Astrocyte of the hippocampus (primary cell): ENCODE measurements at regions not wholly inside any gene's neighbourhood (a gene's known extent, or its start where the extent isn't known, plus 50 kb on each side); places are given as distances from the start of the nearest gene placed in this dataset.
A peak's percentile ranks its signal among the peaks of the same experiment; 100 is the strongest.
"Not testable (repeated sequence)": the region's sequence is repeated elsewhere in the genome, so short reads cannot be mapped to it uniquely, and the experiment has no call there.

Experiments
- DNase-seq: peaks from one replicate; pipeline ENCODE4 v3.0.0; 2011; ENCODE audit warnings: low read depth, low spot score

DNA sequence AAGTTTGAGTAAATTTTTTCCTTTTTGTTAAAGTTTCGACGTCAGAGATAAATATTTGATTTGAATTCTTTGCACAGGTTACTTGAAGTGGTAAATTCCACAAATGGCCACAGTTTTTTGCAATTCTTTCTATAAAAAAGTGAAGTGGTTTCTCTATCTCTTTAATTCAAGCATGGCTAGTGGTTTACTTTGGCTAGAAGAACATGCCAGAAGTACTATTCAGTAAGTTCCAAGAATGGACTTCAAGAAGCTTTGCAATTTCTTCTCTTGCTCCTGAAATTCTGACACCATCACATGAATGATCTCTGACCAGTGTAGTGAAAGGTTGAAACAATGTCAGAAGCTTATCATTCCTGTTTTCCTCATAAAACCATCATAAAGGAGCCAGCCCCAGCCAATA lies 55.7 kb upstream of the RNPC3 start:
- DNase-seq, result peak; percentile 35

DNA sequence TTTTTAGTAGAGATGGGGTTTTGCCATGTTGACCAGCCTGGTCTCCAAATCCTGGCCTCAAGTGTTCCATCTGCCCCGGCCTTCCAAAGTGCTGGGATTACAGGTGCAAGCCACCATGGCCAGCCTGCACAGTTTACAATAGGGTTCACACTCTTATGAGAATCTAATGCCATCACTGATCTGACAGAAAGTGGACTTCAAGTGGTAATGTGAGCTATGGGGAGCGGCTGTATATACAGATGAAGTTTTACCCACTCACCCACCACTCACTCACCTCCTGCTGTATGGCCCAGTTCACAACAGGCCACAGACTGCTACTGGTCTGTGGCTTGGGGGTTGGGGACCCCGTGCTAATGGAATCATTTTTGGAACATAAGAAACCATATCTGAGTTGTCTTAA lies 58.4 kb upstream of the RNPC3 start:
- DNase-seq, result no peak

DNA sequence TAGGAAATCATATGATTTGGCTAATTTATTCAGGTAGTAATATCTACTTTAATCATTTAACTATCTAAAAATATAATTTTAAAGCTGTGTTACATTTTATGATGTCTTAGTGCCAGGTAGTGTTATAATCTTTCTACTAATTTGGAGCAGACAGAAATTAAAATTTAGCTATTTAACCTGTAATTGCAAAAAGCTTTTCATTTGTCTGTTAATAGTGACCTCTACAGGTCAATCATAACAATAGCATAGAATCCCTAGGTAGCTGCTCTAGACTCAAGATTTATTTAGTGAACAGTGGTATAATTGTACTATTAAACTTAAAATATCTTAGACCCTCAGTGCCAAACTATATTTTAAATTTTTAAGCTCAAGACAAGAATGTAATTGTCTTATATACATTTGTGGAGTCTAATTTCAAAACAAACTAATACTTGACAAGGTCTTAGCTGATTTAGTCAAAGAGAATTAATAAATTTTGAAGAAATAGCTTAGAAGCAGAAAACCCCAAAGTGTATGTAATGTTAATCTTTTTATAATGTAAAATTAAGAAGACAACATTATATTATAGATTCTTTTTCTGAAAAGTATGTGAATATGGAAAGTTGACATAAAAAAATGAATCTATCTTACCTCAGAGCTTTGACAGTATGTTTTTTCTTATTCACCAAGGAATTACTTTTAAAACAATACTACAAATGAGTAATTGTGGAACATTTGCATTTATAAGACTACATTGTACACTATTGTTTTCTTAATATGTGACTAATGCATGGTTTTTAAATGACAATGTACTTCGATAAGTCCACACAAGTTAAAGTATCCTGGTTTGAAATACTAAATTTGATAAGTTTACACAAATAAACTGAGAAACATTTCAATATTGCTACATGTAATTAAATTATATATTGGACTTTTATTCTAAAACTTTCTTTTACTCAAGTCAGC lies 64.1 kb upstream of the RNPC3 start:
- peak; percentile 31 for DNase-seq

DNA sequence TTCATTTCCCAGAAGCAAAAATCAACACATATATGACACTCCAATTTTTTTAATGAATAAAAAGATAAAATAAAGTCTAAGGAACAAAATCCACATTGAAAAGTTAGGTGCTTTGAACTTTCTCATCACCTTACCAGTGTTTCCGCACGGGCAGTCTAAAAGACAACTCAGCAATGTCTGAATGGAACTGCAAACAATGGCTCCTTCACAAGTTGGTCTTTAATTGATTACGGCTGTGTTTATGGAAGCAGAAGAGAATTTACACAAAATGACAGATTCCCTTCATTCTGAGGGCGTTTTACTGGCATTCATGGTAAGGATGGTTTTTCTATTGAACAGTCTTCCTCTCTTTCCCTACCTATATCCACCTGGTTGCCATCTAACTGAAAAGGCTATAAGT lies 65.0 kb upstream of the RNPC3 start:
- DNase-seq, result no peak

DNA sequence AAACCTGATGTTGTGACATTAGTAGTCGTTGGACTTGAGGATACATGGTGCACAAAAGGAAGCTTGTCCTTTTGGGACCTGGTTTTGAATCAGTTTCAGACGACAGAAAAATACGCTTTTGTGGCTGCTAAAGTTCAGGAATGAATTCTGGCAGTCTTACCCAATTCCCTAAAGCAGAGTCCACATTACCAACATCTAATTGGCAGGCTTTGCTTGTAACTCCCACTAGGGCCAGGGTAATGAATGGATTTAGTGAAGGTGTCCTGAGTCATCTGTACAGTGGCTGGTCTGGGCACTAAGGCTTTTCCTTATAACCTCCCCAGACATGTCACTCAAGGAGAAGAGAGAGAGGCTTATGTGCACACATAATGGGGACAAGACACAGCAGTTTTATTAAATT lies 66.2 kb upstream of the RNPC3 start:
- peak; percentile 76 for DNase-seq

DNA sequence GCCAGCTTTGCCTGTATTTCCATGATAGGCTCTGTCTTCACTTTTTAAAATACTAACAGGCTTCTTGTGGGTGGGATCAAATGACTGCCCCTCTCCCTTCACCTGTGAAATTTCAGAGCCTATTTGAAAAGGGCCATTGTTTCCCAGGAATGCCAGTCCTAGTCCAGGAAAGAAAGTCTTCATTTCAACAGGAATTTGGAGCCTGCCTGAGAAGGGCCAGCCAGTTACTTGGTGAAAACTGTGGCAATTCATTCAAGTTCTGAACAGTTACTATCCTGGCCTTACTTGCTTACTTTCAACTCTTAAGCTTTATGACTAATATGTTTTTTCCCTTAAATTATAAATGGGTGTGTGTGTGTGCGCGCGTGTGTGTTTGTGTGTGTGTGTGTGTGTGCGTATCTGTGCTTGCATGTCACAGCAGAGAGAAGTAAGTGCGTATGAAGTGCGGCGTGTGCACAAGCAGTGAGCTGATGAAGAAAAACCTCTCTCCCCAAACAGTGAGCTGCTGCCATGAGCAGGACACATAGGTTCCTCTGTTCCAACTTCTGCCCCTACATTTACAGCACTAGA lies 67.5 kb upstream of the RNPC3 start:
- peak; percentile 35 for DNase-seq

DNA sequence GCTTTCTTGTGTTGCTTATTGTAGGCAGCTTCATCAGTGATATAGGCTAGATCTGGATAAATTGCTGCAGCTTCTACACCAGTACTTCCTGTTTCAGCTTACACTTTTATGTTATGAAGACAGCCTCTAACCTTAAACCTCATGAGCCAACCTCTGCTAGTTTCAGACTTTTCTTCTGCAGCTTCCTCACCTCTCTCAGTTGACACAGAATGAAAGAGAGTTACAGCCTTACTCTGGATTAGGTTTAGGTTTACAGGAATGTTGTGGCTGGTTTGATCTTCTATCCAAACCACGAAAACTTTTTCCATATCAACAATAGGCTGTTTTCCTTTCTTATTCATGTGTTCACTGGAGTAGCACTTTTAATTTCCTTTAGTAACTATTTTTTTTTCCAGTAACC lies 76.9 kb upstream of the RNPC3 start:
- DNase-seq, result peak; percentile 85

DNA sequence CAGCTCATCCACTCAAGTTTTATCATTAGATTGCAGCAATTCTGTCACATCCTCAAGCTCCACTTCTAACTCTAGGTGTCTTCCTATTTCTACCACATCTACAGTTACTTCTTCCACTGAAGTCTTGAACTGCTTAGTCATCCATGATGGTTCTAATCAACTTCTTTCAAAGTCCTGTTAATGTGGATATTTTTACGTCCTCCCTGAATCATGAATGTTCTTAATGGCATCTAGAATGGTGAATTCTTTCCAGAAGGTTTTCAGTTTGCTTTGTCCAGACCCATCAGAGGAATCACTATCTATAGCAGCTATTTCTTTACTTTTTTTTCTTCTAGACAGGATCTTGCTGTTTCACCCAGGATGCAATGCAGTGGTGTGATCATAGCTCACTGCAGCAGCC lies 78.0 kb upstream of the RNPC3 start:
- no peak for DNase-seq

DNA sequence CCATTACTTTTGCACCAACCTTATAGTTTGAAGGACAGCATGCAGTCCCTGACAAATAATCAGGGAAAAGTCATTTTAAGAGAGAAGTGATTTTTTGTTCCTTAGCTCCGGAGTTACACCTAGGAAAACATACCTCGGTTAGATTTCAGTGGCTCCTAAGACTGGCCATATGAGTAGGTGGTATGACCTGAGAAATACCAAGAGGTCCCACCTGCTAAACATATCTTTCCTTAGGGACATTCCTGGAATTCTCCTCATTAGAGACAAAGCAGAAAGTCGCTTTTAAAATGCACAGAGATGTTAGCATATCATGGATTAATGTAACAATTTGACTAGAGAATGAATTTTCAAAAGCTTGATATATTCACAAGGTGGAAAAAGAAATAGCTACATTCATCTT lies 84.2 kb upstream of the RNPC3 start:
- no peak for DNase-seq

DNA sequence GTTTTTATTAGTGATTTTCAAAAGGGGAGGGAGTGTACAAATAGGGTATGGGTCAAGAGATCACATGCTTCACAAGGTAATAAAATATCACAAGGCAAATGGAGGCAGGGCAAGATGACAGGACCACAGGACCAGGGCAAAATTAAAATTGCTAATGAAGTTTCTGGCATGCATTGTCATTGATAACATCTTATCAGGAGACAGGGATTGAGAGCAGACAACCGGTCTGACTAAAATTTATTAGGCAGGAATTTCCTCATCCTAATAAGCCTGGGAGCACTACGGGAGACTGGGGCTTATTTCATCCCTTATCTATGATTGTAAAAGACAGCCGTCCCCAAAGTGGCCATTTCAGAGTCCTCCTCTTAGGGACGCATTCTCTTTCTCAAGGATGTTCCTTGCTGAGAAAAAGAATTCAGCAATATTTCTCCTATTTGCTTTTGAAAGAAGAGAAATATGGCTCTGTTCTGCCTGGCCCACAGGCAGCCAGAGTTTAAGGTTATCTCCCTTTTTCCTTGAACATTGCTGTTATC lies 88.9 kb upstream of the RNPC3 start:
- not testable (repeated sequence) for DNase-seq

DNA sequence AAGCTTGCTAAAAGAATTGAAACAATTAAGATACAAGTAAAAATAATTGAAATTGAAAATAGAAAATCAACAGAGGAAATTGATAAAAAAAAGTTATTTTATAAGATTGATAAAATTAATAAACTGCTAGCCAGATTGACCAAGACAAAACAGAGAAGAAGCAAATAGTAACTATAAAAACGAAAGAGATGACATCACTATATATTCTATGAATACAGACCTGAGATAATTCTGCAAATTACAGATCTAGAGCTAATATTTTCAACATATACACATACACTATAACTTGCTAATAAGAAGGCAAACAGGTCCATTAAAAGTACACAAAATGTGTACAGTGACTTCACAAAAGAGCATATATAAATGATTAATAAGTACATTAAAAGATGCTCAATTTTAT lies 90.1 kb upstream of the RNPC3 start:
- no peak for DNase-seq

DNA sequence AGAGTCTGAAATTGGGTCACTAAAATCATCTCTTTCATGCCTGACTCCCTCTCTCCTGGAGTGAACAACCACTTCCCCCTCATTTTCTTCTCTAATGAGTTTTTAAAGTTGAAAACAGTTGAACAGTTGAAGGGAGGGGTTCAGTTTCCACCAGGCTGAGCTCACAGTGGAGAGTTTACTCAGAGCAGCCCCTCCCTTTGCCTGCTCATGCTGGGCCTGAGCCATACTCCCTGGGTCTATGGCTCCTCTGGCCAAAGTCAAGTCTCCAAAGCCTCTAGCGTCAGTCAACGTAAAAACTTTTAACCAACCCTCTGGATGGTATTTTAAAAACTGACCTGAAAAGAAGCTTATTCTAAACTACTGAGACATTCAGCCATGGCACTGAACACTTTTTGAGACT lies 100.8 kb upstream of the RNPC3 start:
- no peak for DNase-seq

DNA sequence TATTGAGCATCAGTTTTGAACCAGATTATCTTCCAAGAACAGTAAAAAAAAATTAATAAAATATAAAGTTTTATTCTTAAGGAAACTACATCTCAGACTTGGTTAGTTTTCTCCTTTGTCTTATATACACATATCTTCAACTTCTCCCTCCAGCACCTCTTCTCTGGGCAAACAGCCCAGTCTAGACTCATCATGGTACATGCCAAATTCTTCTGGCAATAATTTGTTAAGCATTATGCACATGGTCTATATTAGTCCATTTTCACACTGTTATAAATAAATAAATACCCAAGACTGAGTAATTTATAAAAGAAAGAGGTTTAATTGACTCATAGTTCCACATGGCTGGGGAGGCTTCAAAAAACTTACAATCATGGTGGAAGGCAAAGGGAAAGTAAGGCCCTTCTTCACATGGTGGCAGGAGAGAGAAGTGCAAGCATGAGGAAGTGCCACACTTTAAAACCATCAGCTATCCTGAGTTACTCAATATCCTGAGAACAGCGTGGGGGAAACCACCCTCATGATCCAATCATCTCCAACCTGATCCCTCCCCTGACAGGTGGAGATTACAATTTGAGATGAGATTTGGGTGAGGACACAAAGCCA lies 108.7 kb upstream of the RNPC3 start:
- DNase-seq, result peak; percentile 7

DNA sequence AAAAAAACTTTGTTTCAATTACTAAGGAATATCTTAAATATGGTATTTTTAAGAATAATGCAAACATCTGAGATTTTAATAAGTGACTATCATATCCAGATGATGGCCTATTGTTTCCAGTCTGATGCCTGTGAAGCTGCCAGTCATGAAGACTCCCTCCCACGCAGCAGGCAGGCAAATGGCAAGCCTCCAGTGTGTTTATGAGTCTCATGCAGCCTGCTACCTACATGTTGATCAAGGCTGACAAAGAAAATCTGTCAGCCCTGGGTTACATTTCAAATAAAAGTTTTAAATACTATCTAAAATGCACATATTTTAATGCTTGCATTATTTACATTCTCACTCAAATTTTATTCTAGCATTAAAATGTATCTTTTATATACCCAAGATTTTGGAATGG lies 137.6 kb upstream of the RNPC3 start:
- DNase-seq, result no peak

DNA sequence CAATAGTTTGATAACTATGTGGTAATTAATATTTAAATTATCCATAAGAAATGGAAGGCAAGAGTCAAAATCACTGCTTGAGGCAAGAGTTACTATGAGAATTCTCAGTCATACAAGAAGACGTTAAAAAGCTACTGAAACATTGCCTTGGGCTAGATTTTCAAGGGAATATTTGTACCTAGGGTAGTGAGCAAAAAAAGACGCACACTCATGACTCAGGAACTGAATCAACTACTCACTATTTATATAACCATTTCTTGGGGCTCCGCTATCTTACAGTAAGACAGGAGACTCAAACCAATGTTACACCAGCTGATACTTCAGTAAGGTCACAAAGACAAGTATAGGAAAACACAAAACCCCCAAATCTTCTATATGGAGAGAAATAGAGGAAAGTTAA lies 151.5 kb upstream of the RNPC3 start:
- no peak for DNase-seq

DNA sequence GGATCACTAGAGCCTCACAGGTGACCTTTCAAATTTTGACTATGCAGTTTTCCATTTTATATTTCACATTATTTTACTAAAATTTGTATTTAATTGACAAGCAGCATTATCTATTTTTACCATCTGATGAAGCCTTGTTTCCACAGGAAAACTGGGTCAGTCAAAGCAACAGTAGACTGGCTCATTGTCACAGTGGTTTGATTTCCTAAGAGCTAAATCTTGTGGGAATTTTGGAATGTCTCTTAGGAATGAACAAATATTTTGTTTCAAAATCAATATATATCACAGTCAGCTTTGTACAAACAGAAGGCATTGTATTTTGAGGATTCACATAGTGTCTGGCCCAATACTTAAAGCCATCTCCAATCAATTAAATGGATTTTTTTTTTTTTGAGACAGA lies 152.6 kb upstream of the RNPC3 start:
- peak; percentile 17 for DNase-seq

DNA sequence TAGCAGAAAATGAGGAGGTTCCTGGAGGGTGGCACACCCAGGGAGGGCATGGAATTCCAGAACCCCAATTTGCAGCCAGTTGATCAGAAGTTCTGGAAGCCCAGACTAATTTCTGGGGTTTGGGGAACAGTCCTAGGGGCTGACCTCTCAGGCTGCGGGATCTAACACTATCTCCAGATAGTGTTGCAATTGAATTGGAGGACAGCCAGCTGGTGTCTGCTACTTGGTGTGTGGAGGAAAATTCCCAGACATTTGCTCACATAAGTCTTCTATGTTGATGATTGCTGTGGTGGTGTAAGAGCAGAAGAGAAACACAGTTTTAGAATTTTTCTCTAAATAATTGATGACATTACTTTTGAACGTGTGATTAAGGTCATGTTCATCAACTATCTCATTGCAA lies 154.3 kb upstream of the RNPC3 start:
- peak; percentile 71 for DNase-seq

DNA sequence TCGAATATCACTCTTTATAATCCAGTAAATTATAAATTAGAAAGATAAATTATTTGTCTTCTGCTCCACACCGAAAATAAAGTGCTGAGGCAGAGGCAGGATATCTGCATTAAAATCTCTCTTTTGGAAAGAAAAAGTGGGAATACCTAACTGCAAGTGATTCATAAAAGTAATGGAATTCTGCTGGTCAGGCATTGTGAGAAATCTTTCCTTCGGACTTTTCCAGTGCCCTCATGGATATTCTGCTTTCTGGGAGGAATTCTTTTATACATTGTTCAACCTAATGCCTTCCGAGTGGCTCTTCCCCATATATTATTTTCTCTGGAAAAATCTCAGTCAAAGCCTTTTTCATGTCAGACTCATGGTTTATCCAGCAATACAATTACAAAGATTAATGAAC lies 158.3 kb upstream of the RNPC3 start:
- DNase-seq, result no peak

DNA sequence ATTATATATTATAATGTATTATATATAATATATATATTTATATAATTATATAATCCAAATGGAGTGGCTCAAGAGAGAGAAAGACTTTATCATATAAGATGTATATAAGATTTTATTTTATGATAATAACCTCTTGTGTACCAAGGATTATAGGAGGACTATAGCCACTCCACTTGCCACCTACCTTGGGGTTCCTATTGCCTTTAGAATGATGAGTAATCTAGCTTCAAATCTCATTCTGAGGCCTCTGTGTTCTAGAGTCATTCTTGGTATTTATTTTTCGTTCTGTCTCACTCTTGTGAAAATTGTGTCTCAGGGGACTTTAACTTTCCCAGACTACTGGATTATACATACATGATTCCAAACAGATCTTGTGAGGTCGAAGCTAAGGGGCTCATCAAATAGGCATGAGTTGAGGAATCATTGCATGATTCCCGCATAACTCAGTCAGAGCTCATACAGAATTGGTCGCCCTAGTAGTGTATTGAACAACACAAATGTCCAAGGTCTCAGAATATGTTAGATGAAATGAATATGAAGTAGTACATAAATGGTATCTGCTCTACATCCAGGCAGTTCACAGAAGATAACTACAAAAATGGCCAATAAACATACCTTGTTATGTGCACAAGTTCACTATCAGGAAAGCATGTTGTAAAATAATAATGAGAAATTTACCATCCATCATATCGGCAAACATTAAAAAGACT lies 159.5 kb upstream of the RNPC3 start:
- no peak for DNase-seq

DNA sequence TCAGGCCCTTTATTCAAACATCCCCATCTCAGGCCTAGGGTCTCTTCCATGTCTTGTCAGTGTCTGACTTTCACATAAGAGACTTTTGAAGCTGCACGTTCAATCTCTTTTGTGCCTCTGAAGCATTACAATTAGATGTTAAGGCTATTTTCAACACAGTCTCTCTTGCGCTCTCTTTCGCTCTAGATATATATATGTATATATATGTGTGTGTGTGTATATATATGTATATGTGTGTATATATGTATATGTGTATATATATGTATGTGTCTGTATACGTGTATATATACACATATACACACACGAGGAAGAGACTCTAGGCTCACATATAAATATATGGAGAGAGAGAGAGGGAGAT lies 162.5 kb upstream of the RNPC3 start:
- DNase-seq, result no peak

DNA sequence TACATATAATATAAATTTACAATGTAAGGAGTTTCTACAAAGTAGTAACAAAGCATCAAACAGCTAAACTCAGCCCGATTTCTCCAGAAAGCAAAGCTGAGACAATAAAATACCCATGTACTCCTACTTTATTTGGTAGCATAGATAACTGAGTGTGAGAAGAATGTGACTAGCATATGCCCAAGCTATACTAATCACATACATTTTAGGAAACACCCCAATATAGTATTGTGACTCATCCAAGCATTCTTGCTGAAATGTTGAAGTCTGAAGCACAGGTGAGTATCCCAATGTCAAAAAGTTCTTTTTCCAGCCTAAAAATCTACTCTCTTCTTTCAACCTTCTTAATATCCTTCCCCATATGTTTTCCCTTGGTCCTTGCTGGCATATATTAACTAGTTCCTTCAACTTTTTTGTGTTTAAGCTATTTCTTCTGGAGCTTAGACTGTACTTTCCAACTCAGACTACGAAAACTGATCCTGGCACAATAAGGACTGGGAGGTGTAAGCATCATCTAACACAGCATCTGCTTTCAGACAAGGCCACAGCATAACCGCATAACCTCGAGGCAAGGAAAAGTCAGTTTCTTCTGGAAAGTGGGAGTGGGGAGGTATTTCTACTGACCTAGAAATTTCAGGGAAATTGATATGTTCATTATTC lies 163.0 kb upstream of the RNPC3 start:
- no peak for DNase-seq

DNA sequence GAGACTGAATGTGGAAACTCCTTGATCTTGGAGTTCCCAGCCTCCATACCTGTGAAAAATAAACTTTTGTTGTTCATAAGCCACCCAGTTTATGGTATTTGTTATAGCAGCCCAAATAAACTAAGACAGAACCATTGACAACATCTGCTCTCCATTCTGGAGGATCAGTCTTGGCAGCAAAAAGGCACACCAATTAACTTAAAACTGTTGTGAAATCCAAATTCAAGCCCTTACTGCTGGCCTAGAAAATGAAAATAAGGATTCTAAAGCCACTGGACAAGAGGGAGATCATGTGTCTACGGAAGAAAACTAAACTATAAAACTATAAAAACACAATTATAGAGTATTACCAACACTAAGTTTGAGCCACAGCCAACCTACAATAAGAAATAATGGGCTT lies 172.1 kb upstream of the RNPC3 start:
- no peak for DNase-seq
